Activated CD8-positive, alpha-beta memory T cell treated with anti-CD3 and anti-CD28 coated beads, Interleukin-2, amount 50 U/mL, for 48 hours (primary cell): ENCODE measurements at regions not wholly inside any gene's neighbourhood (a gene's known extent, or its start where the extent isn't known, plus 50 kb on each side); places are given as distances from the start of the nearest gene placed in this dataset.
A peak's percentile ranks its signal among the peaks of the same experiment; 100 is the strongest.
"Not testable (repeated sequence)": the region's sequence is repeated elsewhere in the genome, so short reads cannot be mapped to it uniquely, and the experiment has no call there.

ENCODE experiments used
- DNase-seq: peaks from one replicate; pipeline ENCODE4 v3.0.0-alpha.2; 2020

GRCh38 chrX:555725-556666 is 74.6 kb upstream of the SHOX start:
- no peak for DNase-seq

GRCh38 chrX:557601-558000 is 73.0 kb upstream of the SHOX start:
- not testable (repeated sequence) for DNase-seq

GRCh38 chrX:559282-559681 is 71.3 kb upstream of the SHOX start:
- DNase-seq: not testable (repeated sequence)

GRCh38 chrX:567891-568290 is 62.7 kb upstream of the SHOX start:
- no peak for DNase-seq

- no peak for DNase-seq
Observed at GRCh38 chrX:568311-568710, 62.3 kb upstream of the SHOX start.

- no peak for DNase-seq
Observed at GRCh38 chrX:572538-573124, 58.0 kb upstream of the SHOX start.

GRCh38 chrX:574251-574650 is 56.3 kb upstream of the SHOX start:
- DNase-seq: no peak

- DNase-seq: no peak
Observed at GRCh38 chrX:574830-575229, 55.8 kb upstream of the SHOX start.

GRCh38 chrX:576904-577560 is 53.6 kb upstream of the SHOX start:
- DNase-seq: no peak

GRCh38 chrX:578531-578930 is 52.1 kb upstream of the SHOX start:
- no peak for DNase-seq

- peak; percentile 10 for DNase-seq
Observed at GRCh38 chrX:580030-580429, 50.6 kb upstream of the SHOX start.
